GM06990 (cell line): ENCODE measurements at regions not wholly inside any gene's neighbourhood (a gene's known extent, or its start where the extent isn't known, plus 50 kb on each side); places are given as distances from the start of the nearest gene placed in this dataset.
"Not testable (repeated sequence)": the region's sequence is repeated elsewhere in the genome, so short reads cannot be mapped to it uniquely, and the experiment has no call there.

Experiments
- DNase-seq: peaks from one replicate; pipeline ENCODE4 v3.0.0-alpha.2; 2011; ENCODE audit not compliant: insufficient read length; ENCODE audit errors: extremely low read depth
- H3K27me3 ChIP-seq: replicated peaks from 2 replicates; pipeline ENCODE4 v1.6.0; 2011; ENCODE audit warnings: low read length; ENCODE audit not compliant: control insufficient read depth, insufficient read depth
- H3K36me3 ChIP-seq: 2 replicates; pipeline ENCODE4 v1.5.1; 2011; ENCODE audit warnings: low read length; ENCODE audit not compliant: control insufficient read depth, insufficient read depth
- H3K4me3 ChIP-seq: replicated peaks from 2 replicates; pipeline ENCODE4 v1.5.1; 2011; ENCODE audit warnings: low read depth, mild to moderate bottlenecking, control low read depth, low read length
- CTCF ChIP-seq: IDR thresholded peaks from 2 replicates; pipeline ENCODE4 v1.5.1; 2011; ENCODE audit warnings: low read length, control low read depth, mild to moderate bottlenecking, inconsistent platforms; ENCODE audit not compliant: insufficient read depth, poor library complexity, severe bottlenecking

DNA sequence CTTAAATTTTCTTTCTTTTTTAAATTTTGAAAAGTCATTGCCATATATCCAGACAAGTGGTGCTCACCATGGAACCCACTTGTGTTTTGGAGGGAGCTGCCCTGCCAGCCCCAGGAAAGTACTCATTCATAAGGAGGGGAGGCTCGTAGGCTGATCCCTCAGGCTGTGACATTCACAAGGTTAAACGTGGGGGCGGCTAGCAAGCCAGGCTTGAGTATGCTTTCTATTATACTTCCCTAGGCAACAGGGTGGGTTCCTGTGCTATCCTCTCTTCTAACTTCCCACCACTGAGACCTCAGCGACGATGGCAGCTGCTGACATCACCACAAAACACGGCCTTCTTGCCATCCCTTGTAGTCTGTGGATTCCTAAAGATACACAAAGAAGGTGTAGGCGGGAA is 160.5 kb upstream of the C2CD4B start:
- Histone ChIP-seq H3K4me3 (no peak overlapping the region), H3K27me3 (no peaks in the 10 kb centered on the region), H3K36me3 (no peaks in the 10 kb centered on the region)
- no peak for TF ChIP-seq CTCF
- no peak for DNase-seq

GRCh38 chr15:62326460-62327011 is 161.5 kb upstream of the C2CD4B start:
- DNase-seq, result no peak
- TF ChIP-seq CTCF, result no peak
- Histone ChIP-seq H3K27me3 (no peaks in the 10 kb centered on the region), H3K4me3 (no peak overlapping the region), H3K36me3 (no peaks in the 10 kb centered on the region)

DNA sequence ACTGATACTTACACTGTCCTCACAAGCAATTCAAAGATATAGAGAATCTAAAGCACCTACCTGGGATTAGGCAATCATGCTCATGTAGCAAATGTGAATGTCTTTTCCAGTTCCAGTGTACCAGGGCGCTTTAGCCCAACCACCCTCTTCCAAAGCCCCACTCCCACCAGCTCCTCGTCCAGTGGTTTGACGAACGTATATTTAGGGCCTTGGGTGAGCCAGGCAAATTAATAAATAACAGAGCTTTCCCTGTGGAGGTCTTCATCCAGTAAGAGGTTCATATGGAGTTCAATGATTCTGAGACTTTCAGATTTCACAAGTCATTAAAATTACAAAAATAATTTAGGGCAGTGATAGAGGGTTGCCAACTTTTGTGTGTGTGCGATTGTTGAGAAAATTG is 162.3 kb upstream of the C2CD4B start:
- Histone ChIP-seq H3K27me3 (no peaks in the 10 kb centered on the region), H3K36me3 (no peaks in the 10 kb centered on the region), H3K4me3 (no peak overlapping the region)
- TF ChIP-seq CTCF, result no peak
- DNase-seq, result no peak

- DNase-seq, result not testable (repeated sequence)
Observed at GRCh38 chr15:62332472-62332871, 167.4 kb upstream of the C2CD4B start.

GRCh38 chr15:62334536-62334935 is 169.5 kb upstream of the C2CD4B start:
- Histone ChIP-seq H3K36me3 (no peaks in the 10 kb centered on the region), H3K4me3 (no peak overlapping the region), H3K27me3 (no peaks in the 10 kb centered on the region)
- TF ChIP-seq CTCF, result no peak
- no peak for DNase-seq

More at GRCh38 chr15:62332472-62332871, 167.4 kb upstream of the C2CD4B start:
- H3K4me3 ChIP-seq, H3K36me3 ChIP-seq, H3K27me3 ChIP-seq: not testable (repeated sequence)

GRCh38 chr15:62337934-62338333 is 172.8 kb upstream of the C2CD4B start:
- Histone ChIP-seq H3K27me3 (no peaks in the 10 kb centered on the region), H3K4me3 (no peak overlapping the region), H3K36me3 (no peaks in the 10 kb centered on the region)
- no peak for TF ChIP-seq CTCF
- no peak for DNase-seq
